Thoracic aorta (tissue), 2 donors: ENCODE measurements at regions not wholly inside any gene's neighbourhood (a gene's known extent, or its start where the extent isn't known, plus 50 kb on each side); places are given as distances from the start of the nearest gene placed in this dataset.

Experiments used
- ATAC-seq: fragments of 150-250 bp; one replicate; pipeline ENCODE4 v1.8.0; 2017; ENCODE audit warnings: low read depth; ENCODE audit not compliant: insufficient number of reproducible peaks, low FRiP score
- DNase-seq: peaks from one replicate; pipeline ENCODE4 v3.0.0-alpha.2; 2020; ENCODE audit warnings: low spot score
- H3K27ac ChIP-seq, 2 donors: fragments of 200-600 bp; sonication (generic); 1 replicate in 1 of 2; 2 replicates in 1 of 2; pipeline ENCODE4 v1.5.1; 2016; ENCODE audit warnings: mild to moderate bottlenecking in 2 of 2, moderate library complexity in 2 of 2
- H3K27me3 ChIP-seq: fragments of 200-600 bp; sonication (generic); replicated peaks from 2 replicates; pipeline ENCODE4 v1.6.0; 2016; ENCODE audit warnings: mild to moderate bottlenecking; ENCODE audit not compliant: insufficient read depth
- H3K36me3 ChIP-seq: fragments of 200-600 bp; sonication (generic); one replicate; pipeline ENCODE4 v1.5.1; 2016
- H3K4me1 ChIP-seq, 2 donors: fragments of 200-600 bp; sonication (generic); 1 replicate in 1 of 2; 2 replicates in 1 of 2; pipeline versions ENCODE4 v1.5.1 to v1.6.0; 2016; ENCODE audit warnings: low read depth in 2 of 2, mild to moderate bottlenecking in 1 of 2; ENCODE audit not compliant: control insufficient read depth in 1 of 2
- H3K4me3 ChIP-seq: fragments of 200-600 bp; sonication (generic); 2 replicates; pipeline ENCODE4 v1.5.1; 2016; ENCODE audit warnings: mild to moderate bottlenecking
- H3K9me3 ChIP-seq: fragments of 200-600 bp; sonication (generic); 2 replicates; pipeline ENCODE4 v1.5.1; 2016
- CTCF ChIP-seq: fragments of 200-600 bp; sonication (generic); IDR thresholded peaks from one replicate; pipeline ENCODE4 v1.5.1; 2019; ENCODE audit warnings: antibody characterized with exemption

GRCh38 chr18:34115409-34116081 lies 109.2 kb downstream of the NOL4 start:
- DNase-seq, result no peak
- no peaks in the 10 kb centered on the region for H3K27me3 ChIP-seq
- H3K27ac ChIP-seq, result no peak overlapping the region
- no peak for TF ChIP-seq CTCF
- H3K9me3 ChIP-seq, result no peaks in the 10 kb centered on the region
- H3K36me3 ChIP-seq, result no peaks in the 10 kb centered on the region
- H3K4me1 ChIP-seq, result no peaks in the 10 kb centered on the region
- ATAC-seq, result no peak
- no peak overlapping the region for H3K4me3 ChIP-seq

- no peak for TF ChIP-seq CTCF
- no peaks in the 10 kb centered on the region for H3K9me3 ChIP-seq
- no peaks in the 10 kb centered on the region for H3K27me3 ChIP-seq
- no peak for ATAC-seq
- no peak overlapping the region for H3K27ac ChIP-seq
- DNase-seq, result no peak
- no peaks in the 10 kb centered on the region for H3K4me1 ChIP-seq
- H3K36me3 ChIP-seq, result no peaks in the 10 kb centered on the region
- H3K4me3 ChIP-seq, result no peak overlapping the region
Measured at GRCh38 chr18:34114996-34115395, 109.7 kb downstream of the NOL4 start.

GRCh38 chr18:34108206-34108605 lies 116.5 kb downstream of the NOL4 start:
- ATAC-seq, result no peak
- TF ChIP-seq CTCF, result no peak
- no peaks in the 10 kb centered on the region for H3K27me3 ChIP-seq
- no peak overlapping the region for H3K27ac ChIP-seq
- H3K4me1 ChIP-seq, result no peaks in the 10 kb centered on the region
- DNase-seq, result no peak
- no peaks in the 10 kb centered on the region for H3K36me3 ChIP-seq
- H3K4me3 ChIP-seq, result no peak overlapping the region
- H3K9me3 ChIP-seq, result no peaks in the 10 kb centered on the region

GRCh38 chr18:34098109-34098508 lies 126.6 kb downstream of the NOL4 start:
- Histone ChIP-seq H3K27ac (no peak overlapping the region), H3K9me3 (no peaks in the 10 kb centered on the region), H3K4me3 (no peak overlapping the region), H3K4me1 (no peaks in the 10 kb centered on the region), H3K27me3 (no peaks in the 10 kb centered on the region), H3K36me3 (no peaks in the 10 kb centered on the region)
- ATAC-seq (no peak), DNase-seq (no peak)
- no peak for TF ChIP-seq CTCF

- Histone ChIP-seq H3K36me3 (no peaks in the 10 kb centered on the region), H3K9me3 (no peaks in the 10 kb centered on the region), H3K27me3 (no peaks in the 10 kb centered on the region), H3K27ac (no peak overlapping the region), H3K4me3 (no peak overlapping the region), H3K4me1 (no peaks in the 10 kb centered on the region)
- DNase-seq (no peak), ATAC-seq (no peak)
- TF ChIP-seq CTCF, result no peak
Measured at GRCh38 chr18:34097312-34097711, 127.4 kb downstream of the NOL4 start.
